ENCODE measurements at regions not wholly inside any gene's neighbourhood (a gene's known extent, or its start where the extent isn't known, plus 50 kb on each side); places are given as distances from the start of the nearest gene placed in this dataset.
"Not testable (repeated sequence)": the region's sequence is repeated elsewhere in the genome, so short reads cannot be mapped to it uniquely, and the experiment has no call there.

DNA sequence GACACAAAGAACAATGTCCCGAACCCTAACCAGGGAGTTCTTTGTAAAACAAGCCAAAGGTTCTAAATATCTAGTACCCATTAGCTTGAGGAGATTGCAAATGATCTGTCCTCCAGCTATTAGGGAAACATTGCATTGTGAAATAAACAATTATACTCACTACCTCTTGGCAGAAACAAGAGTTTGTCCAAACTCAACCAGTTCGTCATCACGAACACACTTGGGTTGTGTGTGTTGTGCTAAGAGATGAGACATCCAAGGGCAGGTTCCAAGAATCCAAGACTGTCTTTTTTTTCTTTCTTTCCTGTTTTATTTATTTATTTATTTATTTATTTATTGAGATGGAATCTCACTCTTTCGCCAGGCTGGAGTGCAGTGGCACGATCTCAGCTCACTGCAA, 793.1 kb upstream of the AUTS2 start:
- DNase-seq = no peak

GRCh38 chr7:68807666-68808065, 790.6 kb upstream of the AUTS2 start:
- DNase-seq = no peak

DNA sequence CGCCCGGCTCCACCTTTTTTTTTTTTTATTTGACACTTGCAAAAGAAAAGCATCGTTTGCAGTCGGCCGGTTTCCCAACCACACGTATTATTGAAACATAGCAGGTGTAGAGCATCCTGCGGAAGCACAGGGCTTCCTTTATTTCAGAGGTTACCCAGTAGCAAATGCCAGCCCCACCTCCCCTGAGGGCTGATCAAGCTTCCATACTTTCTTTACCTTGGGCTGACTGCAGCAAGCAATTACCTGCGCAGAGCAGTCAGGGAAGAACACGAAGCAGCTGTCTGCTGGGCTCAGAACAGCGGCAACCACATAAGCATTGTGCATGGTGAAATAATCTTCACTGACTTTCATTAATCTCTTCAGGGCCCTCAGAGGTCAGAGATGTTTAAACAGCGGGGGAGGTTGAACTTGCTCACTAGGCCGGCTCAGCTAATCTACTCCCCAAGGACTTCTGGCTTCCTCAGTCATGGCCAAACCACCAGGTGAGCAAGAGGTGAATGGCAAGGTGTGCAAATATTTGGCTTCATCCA, 784.7 kb upstream of the AUTS2 start:
- no peak for DNase-seq

DNA sequence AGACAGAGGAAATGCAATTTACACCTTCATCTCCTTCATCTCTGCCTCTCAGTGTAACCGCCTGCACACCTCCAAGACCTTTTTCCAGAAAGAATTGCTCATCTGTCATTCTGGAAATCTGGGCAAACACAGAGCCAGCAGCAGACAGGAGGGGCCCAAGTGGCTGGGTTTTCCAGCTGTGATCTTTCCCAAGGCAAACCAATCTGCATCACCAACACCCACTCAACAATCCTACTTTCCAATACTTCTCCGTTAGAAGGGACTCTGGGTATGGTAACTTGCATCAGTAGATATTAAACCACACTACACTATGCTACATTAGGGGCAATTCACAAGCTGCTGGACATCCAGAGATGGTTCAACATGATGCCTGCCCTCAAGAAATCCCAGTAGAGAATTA, 781.8 kb upstream of the AUTS2 start:
- DNase-seq = no peak

GRCh38 chr7:68820321-68820720, 778.0 kb upstream of the AUTS2 start:
- DNase-seq = no peak

DNA sequence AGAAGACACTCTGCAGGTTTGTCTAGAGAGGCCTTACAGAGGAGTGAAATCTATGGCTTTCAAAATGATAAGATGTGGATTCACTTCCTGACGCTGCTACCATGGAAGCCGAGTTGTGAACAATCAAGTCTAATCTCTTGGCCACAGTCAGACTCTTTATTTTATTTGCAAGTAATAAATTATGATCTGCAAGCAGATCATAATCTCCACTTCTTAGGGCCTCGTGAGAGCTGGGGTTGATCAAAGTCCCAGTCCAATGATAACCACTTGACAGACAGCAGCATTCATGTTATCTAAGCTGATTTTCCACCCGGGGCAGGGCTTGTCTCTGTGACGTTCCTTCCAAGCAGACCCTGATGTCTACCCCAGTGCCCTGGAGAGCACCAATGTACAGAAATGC, 776.4 kb upstream of the AUTS2 start:
- no peak for DNase-seq

- DNase-seq = no peak
Measured at GRCh38 chr7:68823996-68824780, 774.1 kb upstream of the AUTS2 start.

- DNase-seq = no peak
Measured at GRCh38 chr7:68828575-68828974, 769.7 kb upstream of the AUTS2 start.

DNA sequence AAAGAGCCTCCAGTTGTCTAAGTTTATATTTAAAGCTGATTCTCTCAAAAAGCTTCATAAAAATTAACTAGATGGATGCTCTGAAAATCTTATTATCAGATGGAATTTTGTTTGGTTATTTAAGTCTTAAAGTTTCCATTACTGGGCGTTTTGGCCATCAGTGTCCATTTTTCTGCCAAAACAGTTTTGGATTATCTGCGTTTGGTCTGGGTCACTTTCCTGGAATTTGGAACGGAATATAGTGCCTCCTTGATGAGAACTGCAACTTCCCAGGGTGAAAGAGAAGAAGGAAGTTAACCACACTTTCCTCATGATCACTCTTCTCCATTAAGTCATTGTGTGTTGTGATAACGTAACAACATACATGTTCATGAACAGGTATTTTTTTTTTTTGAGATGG, 764.9 kb upstream of the AUTS2 start:
- DNase-seq = no peak

DNA sequence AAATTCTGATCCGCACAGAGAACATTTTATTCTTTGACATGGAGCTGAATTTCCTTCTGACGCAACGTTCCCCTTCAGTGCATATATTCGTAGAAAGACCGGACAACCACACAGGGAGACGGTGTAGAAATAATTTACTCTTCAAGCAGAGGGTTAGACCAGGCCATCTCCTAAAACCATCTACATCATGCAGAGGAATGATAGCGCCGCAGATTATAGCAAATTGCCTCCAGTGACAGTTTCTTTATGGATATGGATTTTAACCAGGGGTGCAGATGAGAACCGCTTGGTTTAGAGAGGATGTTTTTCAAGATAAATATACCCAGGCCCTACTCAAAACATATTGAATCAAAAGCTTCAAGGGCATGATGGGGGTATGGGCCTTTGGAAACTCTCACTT, 759.3 kb upstream of the AUTS2 start:
- no peak for DNase-seq

- no peak for DNase-seq
Measured at GRCh38 chr7:68840991-68841390, 757.3 kb upstream of the AUTS2 start.

GRCh38 chr7:68843985-68844384, 754.3 kb upstream of the AUTS2 start:
- DNase-seq = not testable (repeated sequence)

GRCh38 chr7:68846811-68847325, 751.4 kb upstream of the AUTS2 start:
- DNase-seq = no peak

GRCh38 chr7:68853254-68853653, 745.0 kb upstream of the AUTS2 start:
- DNase-seq = no peak

DNA sequence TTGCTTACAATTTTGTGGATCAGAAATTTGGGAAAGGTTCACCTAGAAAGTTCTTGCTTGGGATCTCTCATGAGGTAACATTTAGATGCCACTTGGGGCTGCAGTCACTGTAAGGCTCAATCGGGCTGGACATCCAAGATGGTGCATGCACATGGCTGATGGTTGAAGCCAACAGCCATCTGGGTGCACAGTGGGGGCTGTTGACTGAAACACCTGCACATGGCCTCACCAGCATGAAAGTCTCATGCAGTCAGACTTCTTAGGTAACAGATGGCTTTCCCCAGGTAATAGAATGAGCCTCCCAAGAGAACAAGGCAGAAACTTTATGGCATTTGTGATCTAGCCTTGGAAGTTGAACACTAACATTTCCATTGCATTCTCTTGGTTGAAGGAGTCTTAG, 740.7 kb upstream of the AUTS2 start:
- no peak for DNase-seq

- DNase-seq = no peak
Measured at GRCh38 chr7:68858497-68858896, 739.8 kb upstream of the AUTS2 start.

DNA sequence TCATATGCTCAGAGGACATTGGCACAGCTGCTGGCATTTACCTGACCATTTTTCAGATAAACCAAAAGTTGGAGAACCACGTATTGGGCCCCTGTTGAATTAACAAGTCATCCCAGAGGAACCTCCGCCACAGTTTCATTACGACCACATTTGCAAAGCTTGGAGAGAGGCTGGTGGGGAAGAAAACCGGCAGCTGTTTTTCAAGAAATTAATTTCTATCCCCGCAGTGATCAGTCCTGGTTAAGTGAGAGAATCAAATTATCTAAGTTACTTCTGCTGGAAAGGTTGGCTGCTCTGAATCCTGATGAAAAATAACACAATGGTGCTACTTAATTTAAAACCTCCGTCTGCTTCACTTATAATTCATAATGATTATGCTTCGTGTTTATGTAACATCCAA, 737.1 kb upstream of the AUTS2 start:
- no peak for DNase-seq

GRCh38 chr7:68862261-68862660, 736.0 kb upstream of the AUTS2 start:
- no peak for DNase-seq

DNA sequence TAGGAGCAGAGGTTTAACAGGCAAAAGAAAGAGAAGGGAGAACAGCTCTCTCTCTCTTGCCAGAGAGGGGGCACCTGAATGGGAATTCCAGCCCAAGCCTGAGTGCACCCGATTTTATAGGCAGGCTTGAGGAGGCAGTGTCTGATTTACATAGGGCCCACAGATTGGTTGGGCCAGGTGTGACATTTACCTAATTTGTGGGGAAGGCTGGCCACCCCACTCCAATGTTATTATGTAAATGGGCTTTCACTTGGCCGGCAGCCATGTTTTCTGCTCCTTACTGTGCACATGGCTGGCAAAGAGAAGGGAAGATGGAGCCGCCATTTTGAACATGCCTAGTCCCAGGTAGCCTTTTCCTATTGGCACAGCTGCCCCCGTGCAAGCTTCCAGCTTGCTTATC, 735.5 kb upstream of the AUTS2 start:
- DNase-seq = peak; percentile 9

GRCh38 chr7:68865351-68866199, 732.7 kb upstream of the AUTS2 start:
- DNase-seq = no peak

DNA sequence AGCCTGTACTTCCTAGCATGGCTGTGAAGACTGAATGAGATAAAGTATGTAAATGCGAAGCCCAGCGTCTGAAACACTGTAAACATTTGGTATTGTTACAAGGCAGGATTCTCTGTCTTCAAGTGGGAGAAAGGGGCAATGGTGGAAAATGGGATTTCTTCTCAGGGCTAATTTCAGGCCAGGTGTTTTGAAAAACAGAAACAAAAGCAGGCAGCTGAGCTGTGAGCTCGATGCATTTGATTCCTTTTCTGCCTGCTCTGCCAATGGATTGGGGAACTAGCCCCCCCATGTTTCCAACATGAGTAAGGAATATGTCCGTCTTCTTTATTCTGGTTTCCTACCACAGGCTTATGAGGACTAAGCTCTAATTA, 732.1 kb upstream of the AUTS2 start:
- no peak for DNase-seq

DNA sequence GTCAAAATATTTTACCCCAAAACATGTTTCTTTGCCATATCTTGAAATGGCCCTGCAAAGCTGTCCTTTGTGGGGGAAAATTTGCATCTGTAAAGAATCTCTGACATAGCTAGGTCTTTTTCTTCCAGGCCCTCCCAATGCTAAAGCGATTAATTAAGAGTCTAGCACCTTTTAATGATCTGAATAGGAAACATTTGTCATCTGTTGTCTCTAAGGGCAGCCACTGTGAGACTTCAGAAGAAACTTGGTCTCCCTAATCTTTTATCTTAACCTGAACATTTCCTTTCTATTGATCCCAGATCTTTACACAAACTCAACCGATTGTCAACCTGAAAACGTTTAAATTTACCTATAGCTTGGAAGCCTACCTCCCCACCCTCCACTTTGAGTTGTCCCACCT, 731.6 kb upstream of the AUTS2 start:
- not testable (repeated sequence) for DNase-seq

DNA sequence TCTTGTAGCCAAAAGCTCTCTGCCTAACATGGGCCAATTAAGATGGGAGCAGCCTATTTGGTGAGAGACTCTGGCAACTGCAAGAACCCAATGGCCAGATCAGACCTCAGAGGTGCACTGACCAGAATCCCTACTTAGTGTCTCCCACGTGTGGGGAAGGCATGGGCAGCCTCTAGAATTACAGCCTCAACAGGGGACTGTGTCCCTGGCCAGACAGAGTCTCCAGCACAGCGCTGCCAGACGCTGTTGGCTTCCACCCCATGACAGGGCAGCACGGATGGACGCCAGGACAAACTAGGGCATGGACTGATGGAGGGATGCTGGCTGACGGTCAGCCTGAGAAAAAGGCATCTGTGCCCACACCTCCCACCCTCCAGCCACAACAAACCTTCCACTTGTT, 729.3 kb upstream of the AUTS2 start:
- DNase-seq = no peak

- no peak for DNase-seq
Measured at GRCh38 chr7:68873616-68874015, 724.7 kb upstream of the AUTS2 start.

Data from DMS 273 treated with DMSO at 0.1 percent for 48 hours (cell line).